Fibroblast of lung (primary cell): ENCODE measurements at regions not wholly inside any gene's neighbourhood (a gene's known extent, or its start where the extent isn't known, plus 50 kb on each side); places are given as distances from the start of the nearest gene placed in this dataset.

Source experiments
- DNase-seq, 2 donors: peaks; one replicate each; pipeline versions ENCODE4 v3.0.0 to v3.0.0-alpha.2; 2010; ENCODE audit warnings: low read depth in 2 of 2
- H2AFZ ChIP-seq: 2 replicates; pipeline ENCODE4 v1.5.1; 2012; ENCODE audit warnings: low read length, control low read depth, inconsistent platforms
- H3K27ac ChIP-seq: 2 replicates; pipeline ENCODE4 v1.5.1; 2011; ENCODE audit warnings: low read length, control low read depth; ENCODE audit not compliant: insufficient read depth
- H3K27me3 ChIP-seq: 2 replicates; pipeline ENCODE4 v1.5.1; 2011; ENCODE audit warnings: mild to moderate bottlenecking, low read length; ENCODE audit not compliant: control insufficient read depth, insufficient read depth
- H3K36me3 ChIP-seq: 2 replicates; pipeline ENCODE4 v1.5.1; 2011; ENCODE audit warnings: low read length; ENCODE audit not compliant: control insufficient read depth, insufficient read depth
- H3K4me1 ChIP-seq: 2 replicates; pipeline ENCODE4 v1.5.1; 2011; ENCODE audit warnings: low read length; ENCODE audit not compliant: control insufficient read depth, insufficient read depth; ENCODE audit errors: extremely low read depth
- H3K4me2 ChIP-seq: 2 replicates; pipeline ENCODE4 v1.5.1; 2011; ENCODE audit warnings: low read length, control low read depth; ENCODE audit not compliant: insufficient read depth; ENCODE audit errors: extremely low read depth
- H3K4me3 ChIP-seq, 4 experiments: fragments of 200-600 bp in 1 of 4; sonication (generic) in 1 of 4; replicated peaks in 1 of 4; 2 replicates each; pipeline ENCODE4 v1.5.1; 2011 to 2016; ENCODE audit warnings: low read length in 4 of 4, low read depth in 3 of 4, mild to moderate bottlenecking in 3 of 4, control low read depth in 2 of 4, inconsistent platforms in 1 of 4, mixed read lengths in 1 of 4; ENCODE audit not compliant: insufficient read depth in 1 of 4; ENCODE audit errors: control extremely low read depth in 1 of 4
- H3K79me2 ChIP-seq: 2 replicates; pipeline ENCODE4 v1.5.1; 2012; ENCODE audit warnings: mild to moderate bottlenecking, low read length, inconsistent platforms; ENCODE audit not compliant: control insufficient read depth, insufficient read depth
- H3K9ac ChIP-seq: 2 replicates; pipeline ENCODE4 v1.5.1; 2011; ENCODE audit warnings: mild to moderate bottlenecking, low read length, control low read depth; ENCODE audit not compliant: insufficient read depth
- H3K9me3 ChIP-seq: 2 replicates; pipeline ENCODE4 v1.5.1; 2012; ENCODE audit warnings: low read depth, low read length; ENCODE audit not compliant: control insufficient read depth, insufficient read depth
- H4K20me1 ChIP-seq: 2 replicates; pipeline ENCODE4 v1.5.1; 2011; ENCODE audit warnings: low read length; ENCODE audit not compliant: control insufficient read depth, insufficient read depth; ENCODE audit errors: extremely low read depth
- CTCF ChIP-seq, 2 donors: IDR thresholded peaks in 1 of 2; conservative IDR thresholded peaks in 1 of 2; 1 replicate in 1 of 2; 2 replicates in 1 of 2; pipeline ENCODE4 v1.5.1; 2011 to 2012; ENCODE audit warnings: low read length in 2 of 2, control low read depth in 1 of 2, inconsistent platforms in 1 of 2, low read depth in 1 of 2, mild to moderate bottlenecking in 1 of 2
- EZH2 ChIP-seq: IDR thresholded peaks from 2 replicates; pipeline ENCODE4 v1.5.1; 2012; ENCODE audit warnings: low read length, control low read depth, mild to moderate bottlenecking; ENCODE audit errors: missing control alignments

DNA sequence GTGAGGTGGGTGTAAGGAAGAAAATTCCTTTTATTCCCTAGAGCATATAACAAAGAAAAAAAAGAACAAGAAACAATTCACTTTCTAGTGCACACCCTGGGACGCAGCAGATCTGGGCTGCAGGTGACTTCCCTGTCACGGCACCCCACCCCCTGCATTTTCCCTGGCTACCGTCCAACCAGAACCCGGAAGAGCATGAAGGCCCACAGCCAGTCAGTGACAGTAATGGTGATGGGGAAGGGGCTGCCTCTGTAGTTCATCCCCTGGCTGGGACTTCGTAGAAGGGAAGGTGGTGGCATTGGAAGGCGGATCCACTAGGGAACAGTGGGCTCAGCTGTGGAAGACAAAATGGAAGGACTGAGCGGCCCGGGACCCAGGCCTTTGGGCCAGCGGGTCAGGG, 236.7 kb downstream of the BUB3 start:
- no peaks in the 10 kb centered on the region for H3K36me3 ChIP-seq
- no peak overlapping the region for H3K4me2 ChIP-seq
- no peaks in the 10 kb centered on the region for H4K20me1 ChIP-seq
- H3K4me3 ChIP-seq: no peak overlapping the region
- H3K9me3 ChIP-seq: no peaks in the 10 kb centered on the region
- no peak for TF ChIP-seq EZH2
- H3K9ac ChIP-seq: no peak overlapping the region
- H3K27me3 ChIP-seq: no peaks in the 10 kb centered on the region
- no peak for DNase-seq
- H3K79me2 ChIP-seq: no peaks in the 10 kb centered on the region
- H3K4me1 ChIP-seq: no peaks in the 10 kb centered on the region
- no peak overlapping the region for H3K27ac ChIP-seq
- no peak overlapping the region for H2AFZ ChIP-seq

DNA sequence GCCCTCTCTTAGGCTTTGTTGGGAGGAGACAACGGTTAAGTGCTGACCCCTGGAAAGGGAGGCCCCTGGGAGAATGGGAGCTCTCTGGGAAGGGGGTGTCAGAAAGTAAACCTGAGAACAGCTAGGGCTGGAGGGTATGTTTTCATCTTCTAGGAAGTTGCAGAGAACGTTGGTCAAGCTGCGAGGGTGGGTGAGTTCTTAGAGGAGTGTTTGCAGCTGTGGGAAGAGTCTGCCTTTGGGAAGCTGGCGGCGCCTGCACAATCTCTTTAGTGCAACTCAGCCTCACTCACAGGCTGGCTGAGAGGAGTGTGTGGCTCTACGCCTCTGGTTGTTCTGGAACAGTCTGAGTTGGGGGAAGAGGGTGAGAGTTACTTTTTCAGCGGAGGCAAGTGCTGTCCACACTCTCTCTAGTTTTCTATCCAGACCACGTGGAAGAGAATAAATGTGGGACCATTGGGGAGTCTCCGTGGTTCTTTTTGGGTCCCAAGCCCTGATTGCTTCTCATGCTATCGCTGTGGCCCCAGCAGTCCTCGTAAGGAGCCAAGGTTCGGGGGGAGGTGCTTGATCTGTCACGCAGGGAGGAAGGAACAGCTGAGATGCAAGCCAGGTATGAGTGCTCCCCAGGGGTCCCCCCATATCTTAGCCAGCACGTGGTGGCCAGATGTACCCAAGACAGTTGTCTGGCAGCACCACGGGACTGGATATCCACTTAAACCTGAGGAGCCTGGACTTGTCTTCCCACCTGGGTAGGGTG, 237.2 kb downstream of the BUB3 start:
- Histone ChIP-seq H3K36me3 (no peaks in the 10 kb centered on the region), H3K27me3 (no peaks in the 10 kb centered on the region), H2AFZ (no peak overlapping the region), H3K9me3 (no peaks in the 10 kb centered on the region), H3K9ac (no peak overlapping the region), H3K27ac (no peak overlapping the region), H3K79me2 (no peaks in the 10 kb centered on the region), H4K20me1 (no peaks in the 10 kb centered on the region), H3K4me1 (no peaks in the 10 kb centered on the region), H3K4me2 (no peak overlapping the region), H3K4me3 (no peak overlapping the region)
- no peak for DNase-seq
- TF ChIP-seq EZH2 (no peak), CTCF (conservative IDR thresholded peaks at IDR 0.05 in 1 of 2, IDR thresholded peaks at IDR 0.05 in 1 of 2; ENCODE audit: low read depth in 1 of 2, low read length in 2 of 2) (no peak)

GRCh38 chr10:123392182-123392963, 238.2 kb downstream of the BUB3 start:
- TF ChIP-seq EZH2 (no peak), CTCF (conservative IDR thresholded peaks at IDR 0.05 in 1 of 2, IDR thresholded peaks at IDR 0.05 in 1 of 2; ENCODE audit: low read depth in 1 of 2, low read length in 2 of 2) (no peak)
- H3K27me3 ChIP-seq: no peaks in the 10 kb centered on the region
- H2AFZ ChIP-seq: no peak overlapping the region
- H3K27ac ChIP-seq: no peak overlapping the region
- H3K4me2 ChIP-seq: no peak overlapping the region
- no peak overlapping the region for H3K4me3 ChIP-seq
- H3K9ac ChIP-seq: no peak overlapping the region
- no peaks in the 10 kb centered on the region for H3K4me1 ChIP-seq
- H4K20me1 ChIP-seq: no peaks in the 10 kb centered on the region
- no peak for DNase-seq
- H3K79me2 ChIP-seq: no peaks in the 10 kb centered on the region
- H3K36me3 ChIP-seq: no peaks in the 10 kb centered on the region
- H3K9me3 ChIP-seq: no peaks in the 10 kb centered on the region
